SK-N-MC (cell line): ENCODE measurements at regions not wholly inside any gene's neighbourhood (a gene's known extent, or its start where the extent isn't known, plus 50 kb on each side); places are given as distances from the start of the nearest gene placed in this dataset.

Source experiments
- DNase-seq: peaks from one replicate; pipeline ENCODE4 v3.0.0-alpha.2; 2011; ENCODE audit warnings: low read depth, low spot score
- H3K27ac ChIP-seq: fragments of 200-600 bp; sonication (generic); 2 replicates; pipeline ENCODE4 v1.5.1; 2016; ENCODE audit warnings: mixed run types
- H3K36me3 ChIP-seq: fragments of 200-600 bp; sonication (generic); 2 replicates; pipeline ENCODE4 v1.6.1; 2017; ENCODE audit warnings: antibody characterized with exemption, low read length, mixed read lengths; ENCODE audit not compliant: insufficient read depth
- H3K4me3 ChIP-seq: fragments of 200-600 bp; sonication (generic); 2 replicates; pipeline ENCODE4 v1.5.1; 2016
- H3K9ac ChIP-seq: fragments of 200-600 bp; sonication (generic); 2 replicates; pipeline ENCODE4 v1.8.0; 2017; ENCODE audit warnings: mixed run types, mixed read lengths; ENCODE audit not compliant: insufficient read length
- H3K9me3 ChIP-seq: fragments of 200-600 bp; sonication (generic); 2 replicates; pipeline ENCODE4 v1.6.1; 2017; ENCODE audit warnings: low read depth, mild to moderate bottlenecking, antibody characterized with exemption, low read length, moderate library complexity, mixed read lengths
- EZH2 ChIP-seq: fragments of 200-600 bp; sonication (generic); IDR thresholded peaks from one replicate; pipeline ENCODE4 v1.6.1; 2017; ENCODE audit warnings: antibody characterized with exemption
- FOXP2 ChIP-seq: optimal IDR thresholded peaks from 2 replicates; pipeline ENCODE3; 2011; ENCODE audit warnings: mild to moderate bottlenecking, moderate library complexity; ENCODE audit not compliant: insufficient read depth; ENCODE audit errors: extremely low read length, control extremely low read depth
- POLR2AphosphoS5 ChIP-seq: IDR thresholded peaks from 2 replicates; pipeline ENCODE4 v1.6.1; 2012; ENCODE audit warnings: mild to moderate bottlenecking, low read depth, low read length, borderline replicate concordance

GRCh38 chr16:25501530-25502255, 190.1 kb upstream of the HS3ST4 start:
- Histone ChIP-seq H3K9ac (no peak overlapping the region), H3K9me3 (no peaks in the 10 kb centered on the region), H3K4me3 (no peak overlapping the region), H3K36me3 (no peaks in the 10 kb centered on the region), H3K27ac (no peak overlapping the region)
- TF ChIP-seq EZH2 (no peak), FOXP2 (no peak), POLR2AphosphoS5 (no peak)
- DNase-seq = no peak

- Histone ChIP-seq H3K4me3 (no peak overlapping the region), H3K27ac (no peak overlapping the region), H3K9me3 (no peaks in the 10 kb centered on the region), H3K36me3 (no peaks in the 10 kb centered on the region), H3K9ac (no peak overlapping the region)
- DNase-seq = no peak
- no peak for TF ChIP-seq EZH2
- no peak for TF ChIP-seq POLR2AphosphoS5
- TF ChIP-seq FOXP2 = no peak
These were observed 197.5 kb upstream of the HS3ST4 start for GRCh38 chr16:25494292-25494691.

GRCh38 chr16:25493136-25493811, 198.5 kb upstream of the HS3ST4 start:
- H3K4me3 ChIP-seq = no peak overlapping the region
- no peak overlapping the region for H3K9ac ChIP-seq
- TF ChIP-seq POLR2AphosphoS5 = no peak
- no peak for TF ChIP-seq EZH2
- no peak for TF ChIP-seq FOXP2
- DNase-seq = no peak
- no peak overlapping the region for H3K27ac ChIP-seq
- H3K9me3 ChIP-seq = no peaks in the 10 kb centered on the region
- H3K36me3 ChIP-seq = no peaks in the 10 kb centered on the region

GRCh38 chr16:25488435-25488834, 203.3 kb upstream of the HS3ST4 start:
- H3K27ac ChIP-seq = no peak overlapping the region
- no peak for DNase-seq
- H3K9me3 ChIP-seq = no peaks in the 10 kb centered on the region
- no peak overlapping the region for H3K4me3 ChIP-seq
- H3K36me3 ChIP-seq = no peaks in the 10 kb centered on the region
- TF ChIP-seq FOXP2 (no peak), POLR2AphosphoS5 (no peak), EZH2 (no peak)
- H3K9ac ChIP-seq = no peak overlapping the region

GRCh38 chr16:25487888-25488287, 203.9 kb upstream of the HS3ST4 start:
- no peak for DNase-seq
- no peak overlapping the region for H3K4me3 ChIP-seq
- H3K9me3 ChIP-seq = no peaks in the 10 kb centered on the region
- TF ChIP-seq EZH2 (no peak), POLR2AphosphoS5 (no peak), FOXP2 (no peak)
- H3K9ac ChIP-seq = no peak overlapping the region
- H3K27ac ChIP-seq = no peak overlapping the region
- H3K36me3 ChIP-seq = no peaks in the 10 kb centered on the region

- no peaks in the 10 kb centered on the region for H3K9me3 ChIP-seq
- TF ChIP-seq EZH2 (no peak), POLR2AphosphoS5 (no peak), FOXP2 (no peak)
- no peak for DNase-seq
- H3K36me3 ChIP-seq = no peaks in the 10 kb centered on the region
- no peak overlapping the region for H3K9ac ChIP-seq
- no peak overlapping the region for H3K27ac ChIP-seq
- no peak overlapping the region for H3K4me3 ChIP-seq
These were observed 210.1 kb upstream of the HS3ST4 start for GRCh38 chr16:25481636-25482035.

- DNase-seq = no peak
- H3K9me3 ChIP-seq = no peaks in the 10 kb centered on the region
- H3K27ac ChIP-seq = no peak overlapping the region
- H3K4me3 ChIP-seq = no peak overlapping the region
- TF ChIP-seq EZH2 = no peak
- TF ChIP-seq FOXP2 = no peak
- no peak for TF ChIP-seq POLR2AphosphoS5
- no peak overlapping the region for H3K9ac ChIP-seq
- no peaks in the 10 kb centered on the region for H3K36me3 ChIP-seq
These were observed 213.3 kb upstream of the HS3ST4 start for GRCh38 chr16:25478476-25478875.

- Histone ChIP-seq H3K9me3 (no peaks in the 10 kb centered on the region), H3K4me3 (no peak overlapping the region), H3K9ac (no peak overlapping the region), H3K27ac (no peak overlapping the region), H3K36me3 (no peaks in the 10 kb centered on the region)
- DNase-seq = no peak
- TF ChIP-seq EZH2 = no peak
- no peak for TF ChIP-seq POLR2AphosphoS5
These were observed 206.4 kb upstream of the ZKSCAN2 start for GRCh38 chr16:25464058-25464457.
